ENCODE measurements at regions not wholly inside any gene's neighbourhood (a gene's known extent, or its start where the extent isn't known, plus 50 kb on each side); places are given as distances from the start of the nearest gene placed in this dataset.

DNA sequence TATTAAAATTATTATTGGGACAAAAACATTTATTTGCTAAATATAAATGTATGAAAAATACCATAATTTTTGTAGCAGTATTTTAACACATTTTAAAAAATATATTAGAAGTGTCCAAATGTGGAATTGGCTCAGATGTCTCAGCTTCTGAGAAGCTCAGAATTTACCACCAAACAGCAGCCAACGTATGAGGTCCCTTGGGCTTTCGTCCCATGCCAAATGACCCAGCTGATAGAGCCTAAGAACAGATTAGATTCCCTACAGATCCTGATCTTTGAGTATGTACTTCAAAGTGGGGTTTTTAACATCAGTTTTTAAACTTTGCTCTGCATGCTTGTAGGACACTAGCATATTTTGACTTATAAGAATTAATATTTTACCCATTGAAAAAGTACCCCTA is 77.3 kb upstream of the RPS23 start (continued):
- TF ChIP-seq, protein P1, sequence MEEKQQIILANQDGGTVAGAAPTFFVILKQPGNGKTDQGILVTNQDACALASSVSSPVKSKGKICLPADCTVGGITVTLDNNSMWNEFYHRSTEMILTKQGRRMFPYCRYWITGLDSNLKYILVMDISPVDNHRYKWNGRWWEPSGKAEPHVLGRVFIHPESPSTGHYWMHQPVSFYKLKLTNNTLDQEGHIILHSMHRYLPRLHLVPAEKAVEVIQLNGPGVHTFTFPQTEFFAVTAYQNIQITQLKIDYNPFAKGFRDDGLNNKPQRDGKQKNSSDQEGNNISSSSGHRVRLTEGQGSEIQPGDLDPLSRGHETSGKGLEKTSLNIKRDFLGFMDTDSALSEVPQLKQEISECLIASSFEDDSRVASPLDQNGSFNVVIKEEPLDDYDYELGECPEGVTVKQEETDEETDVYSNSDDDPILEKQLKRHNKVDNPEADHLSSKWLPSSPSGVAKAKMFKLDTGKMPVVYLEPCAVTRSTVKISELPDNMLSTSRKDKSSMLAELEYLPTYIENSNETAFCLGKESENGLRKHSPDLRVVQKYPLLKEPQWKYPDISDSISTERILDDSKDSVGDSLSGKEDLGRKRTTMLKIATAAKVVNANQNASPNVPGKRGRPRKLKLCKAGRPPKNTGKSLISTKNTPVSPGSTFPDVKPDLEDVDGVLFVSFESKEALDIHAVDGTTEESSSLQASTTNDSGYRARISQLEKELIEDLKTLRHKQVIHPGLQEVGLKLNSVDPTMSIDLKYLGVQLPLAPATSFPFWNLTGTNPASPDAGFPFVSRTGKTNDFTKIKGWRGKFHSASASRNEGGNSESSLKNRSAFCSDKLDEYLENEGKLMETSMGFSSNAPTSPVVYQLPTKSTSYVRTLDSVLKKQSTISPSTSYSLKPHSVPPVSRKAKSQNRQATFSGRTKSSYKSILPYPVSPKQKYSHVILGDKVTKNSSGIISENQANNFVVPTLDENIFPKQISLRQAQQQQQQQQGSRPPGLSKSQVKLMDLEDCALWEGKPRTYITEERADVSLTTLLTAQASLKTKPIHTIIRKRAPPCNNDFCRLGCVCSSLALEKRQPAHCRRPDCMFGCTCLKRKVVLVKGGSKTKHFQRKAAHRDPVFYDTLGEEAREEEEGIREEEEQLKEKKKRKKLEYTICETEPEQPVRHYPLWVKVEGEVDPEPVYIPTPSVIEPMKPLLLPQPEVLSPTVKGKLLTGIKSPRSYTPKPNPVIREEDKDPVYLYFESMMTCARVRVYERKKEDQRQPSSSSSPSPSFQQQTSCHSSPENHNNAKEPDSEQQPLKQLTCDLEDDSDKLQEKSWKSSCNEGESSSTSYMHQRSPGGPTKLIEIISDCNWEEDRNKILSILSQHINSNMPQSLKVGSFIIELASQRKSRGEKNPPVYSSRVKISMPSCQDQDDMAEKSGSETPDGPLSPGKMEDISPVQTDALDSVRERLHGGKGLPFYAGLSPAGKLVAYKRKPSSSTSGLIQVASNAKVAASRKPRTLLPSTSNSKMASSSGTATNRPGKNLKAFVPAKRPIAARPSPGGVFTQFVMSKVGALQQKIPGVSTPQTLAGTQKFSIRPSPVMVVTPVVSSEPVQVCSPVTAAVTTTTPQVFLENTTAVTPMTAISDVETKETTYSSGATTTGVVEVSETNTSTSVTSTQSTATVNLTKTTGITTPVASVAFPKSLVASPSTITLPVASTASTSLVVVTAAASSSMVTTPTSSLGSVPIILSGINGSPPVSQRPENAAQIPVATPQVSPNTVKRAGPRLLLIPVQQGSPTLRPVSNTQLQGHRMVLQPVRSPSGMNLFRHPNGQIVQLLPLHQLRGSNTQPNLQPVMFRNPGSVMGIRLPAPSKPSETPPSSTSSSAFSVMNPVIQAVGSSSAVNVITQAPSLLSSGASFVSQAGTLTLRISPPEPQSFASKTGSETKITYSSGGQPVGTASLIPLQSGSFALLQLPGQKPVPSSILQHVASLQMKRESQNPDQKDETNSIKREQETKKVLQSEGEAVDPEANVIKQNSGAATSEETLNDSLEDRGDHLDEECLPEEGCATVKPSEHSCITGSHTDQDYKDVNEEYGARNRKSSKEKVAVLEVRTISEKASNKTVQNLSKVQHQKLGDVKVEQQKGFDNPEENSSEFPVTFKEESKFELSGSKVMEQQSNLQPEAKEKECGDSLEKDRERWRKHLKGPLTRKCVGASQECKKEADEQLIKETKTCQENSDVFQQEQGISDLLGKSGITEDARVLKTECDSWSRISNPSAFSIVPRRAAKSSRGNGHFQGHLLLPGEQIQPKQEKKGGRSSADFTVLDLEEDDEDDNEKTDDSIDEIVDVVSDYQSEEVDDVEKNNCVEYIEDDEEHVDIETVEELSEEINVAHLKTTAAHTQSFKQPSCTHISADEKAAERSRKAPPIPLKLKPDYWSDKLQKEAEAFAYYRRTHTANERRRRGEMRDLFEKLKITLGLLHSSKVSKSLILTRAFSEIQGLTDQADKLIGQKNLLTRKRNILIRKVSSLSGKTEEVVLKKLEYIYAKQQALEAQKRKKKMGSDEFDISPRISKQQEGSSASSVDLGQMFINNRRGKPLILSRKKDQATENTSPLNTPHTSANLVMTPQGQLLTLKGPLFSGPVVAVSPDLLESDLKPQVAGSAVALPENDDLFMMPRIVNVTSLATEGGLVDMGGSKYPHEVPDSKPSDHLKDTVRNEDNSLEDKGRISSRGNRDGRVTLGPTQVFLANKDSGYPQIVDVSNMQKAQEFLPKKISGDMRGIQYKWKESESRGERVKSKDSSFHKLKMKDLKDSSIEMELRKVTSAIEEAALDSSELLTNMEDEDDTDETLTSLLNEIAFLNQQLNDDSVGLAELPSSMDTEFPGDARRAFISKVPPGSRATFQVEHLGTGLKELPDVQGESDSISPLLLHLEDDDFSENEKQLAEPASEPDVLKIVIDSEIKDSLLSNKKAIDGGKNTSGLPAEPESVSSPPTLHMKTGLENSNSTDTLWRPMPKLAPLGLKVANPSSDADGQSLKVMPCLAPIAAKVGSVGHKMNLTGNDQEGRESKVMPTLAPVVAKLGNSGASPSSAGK (IDR thresholded peaks at IDR 0.05), result no peak
- TF ChIP-seq NR4A1 (CRISPR knock-in tag; IDR thresholded peaks at IDR 0.05) (no peak), NR4A1 (tag; IDR thresholded peaks at IDR 0.05) (no peak), SAFB2 (IDR thresholded peaks at IDR 0.05; ENCODE audit: borderline replicate concordance, low read depth, low read length, severe bottlenecking) (no peak)
- TF ChIP-seq, protein P2, sequence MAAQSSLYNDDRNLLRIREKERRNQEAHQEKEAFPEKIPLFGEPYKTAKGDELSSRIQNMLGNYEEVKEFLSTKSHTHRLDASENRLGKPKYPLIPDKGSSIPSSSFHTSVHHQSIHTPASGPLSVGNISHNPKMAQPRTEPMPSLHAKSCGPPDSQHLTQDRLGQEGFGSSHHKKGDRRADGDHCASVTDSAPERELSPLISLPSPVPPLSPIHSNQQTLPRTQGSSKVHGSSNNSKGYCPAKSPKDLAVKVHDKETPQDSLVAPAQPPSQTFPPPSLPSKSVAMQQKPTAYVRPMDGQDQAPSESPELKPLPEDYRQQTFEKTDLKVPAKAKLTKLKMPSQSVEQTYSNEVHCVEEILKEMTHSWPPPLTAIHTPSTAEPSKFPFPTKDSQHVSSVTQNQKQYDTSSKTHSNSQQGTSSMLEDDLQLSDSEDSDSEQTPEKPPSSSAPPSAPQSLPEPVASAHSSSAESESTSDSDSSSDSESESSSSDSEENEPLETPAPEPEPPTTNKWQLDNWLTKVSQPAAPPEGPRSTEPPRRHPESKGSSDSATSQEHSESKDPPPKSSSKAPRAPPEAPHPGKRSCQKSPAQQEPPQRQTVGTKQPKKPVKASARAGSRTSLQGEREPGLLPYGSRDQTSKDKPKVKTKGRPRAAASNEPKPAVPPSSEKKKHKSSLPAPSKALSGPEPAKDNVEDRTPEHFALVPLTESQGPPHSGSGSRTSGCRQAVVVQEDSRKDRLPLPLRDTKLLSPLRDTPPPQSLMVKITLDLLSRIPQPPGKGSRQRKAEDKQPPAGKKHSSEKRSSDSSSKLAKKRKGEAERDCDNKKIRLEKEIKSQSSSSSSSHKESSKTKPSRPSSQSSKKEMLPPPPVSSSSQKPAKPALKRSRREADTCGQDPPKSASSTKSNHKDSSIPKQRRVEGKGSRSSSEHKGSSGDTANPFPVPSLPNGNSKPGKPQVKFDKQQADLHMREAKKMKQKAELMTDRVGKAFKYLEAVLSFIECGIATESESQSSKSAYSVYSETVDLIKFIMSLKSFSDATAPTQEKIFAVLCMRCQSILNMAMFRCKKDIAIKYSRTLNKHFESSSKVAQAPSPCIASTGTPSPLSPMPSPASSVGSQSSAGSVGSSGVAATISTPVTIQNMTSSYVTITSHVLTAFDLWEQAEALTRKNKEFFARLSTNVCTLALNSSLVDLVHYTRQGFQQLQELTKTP (IDR thresholded peaks at IDR 0.05; ENCODE audit: low read depth in 1 of 2, partially characterized antibody in 2 of 2), result no peak
